IMR-90 (cell line): ENCODE measurements at regions not wholly inside any gene's neighbourhood (a gene's known extent, or its start where the extent isn't known, plus 50 kb on each side); places are given as distances from the start of the nearest gene placed in this dataset.

Experiments used
- ATAC-seq: fragments of 200-7000 bp; cut with Tn5 transposase; 2 replicates; pipeline ENCODE4 v1.9.1; 2020; ENCODE audit warnings: low read depth, mild to moderate bottlenecking, moderate library complexity
- BruUV-seq: library from RNA; stranded (reverse); fragments of 400-500 nt; replicated peaks from 2 replicates; lab custom pipeline; 2021; lab: Mats Ljungman, UMichigan
- CTCF ChIA-PET: fragments of 300-600 bp; formaldehyde crosslinking; extraction: SDS; loops from one replicate; lab custom pipeline; 2021; ENCODE audit warnings: antibody characterized with exemption; lab: Yijun Ruan, JAX
- POLR2A ChIA-PET: fragments of 300-600 bp; sonication (Branson Sonifier 250); formaldehyde crosslinking; loops from one replicate; lab custom pipeline; 2022; ENCODE audit warnings: antibody characterized with exemption; ENCODE audit not compliant: unreplicated experiment; lab: Charles Lee
- DNase-seq: peaks from one replicate; pipeline ENCODE4 v3.0.0; 2013
- H2AFZ ChIP-seq: replicated peaks from 2 replicates; pipeline ENCODE3; 2013; ENCODE audit warnings: low read length, mild to moderate bottlenecking; ENCODE audit not compliant: poor library complexity
- H2AK5ac ChIP-seq: 2 replicates; pipeline ENCODE4 v1.6.1; 2013; ENCODE audit warnings: low read depth, low read length, inconsistent platforms
- H2AK9ac ChIP-seq: replicated peaks from 2 replicates; pipeline ENCODE3; 2013; ENCODE audit warnings: mild to moderate bottlenecking, low read depth, low read length, moderate library complexity; ENCODE audit not compliant: poor library complexity
- H2BK120ac ChIP-seq: 2 replicates; pipeline ENCODE4 v1.6.1; 2013; ENCODE audit warnings: low read depth, low read length, inconsistent platforms
- H2BK15ac ChIP-seq: 3 replicates; pipeline ENCODE4 v1.6.1; 2013; ENCODE audit warnings: low read depth, low read length, inconsistent platforms
- H2BK20ac ChIP-seq: 2 replicates; pipeline ENCODE4 v1.6.1; 2013; ENCODE audit warnings: low read depth, mild to moderate bottlenecking, inconsistent platforms, low read length, moderate library complexity
- H2BK5ac ChIP-seq: 2 replicates; pipeline ENCODE4 v1.6.1; 2013; ENCODE audit warnings: mild to moderate bottlenecking, low read depth, low read length, inconsistent platforms; ENCODE audit not compliant: poor library complexity, severe bottlenecking
- H3K14ac ChIP-seq: replicated peaks from 2 replicates; pipeline ENCODE4 v1.6.1; 2013; ENCODE audit warnings: low read depth, low read length, inconsistent platforms
- H3K18ac ChIP-seq: 2 replicates; pipeline ENCODE4 v1.6.1; 2013; ENCODE audit warnings: low read depth, low read length, control low read depth
- H3K23ac ChIP-seq: 2 replicates; pipeline ENCODE4 v1.6.1; 2013; ENCODE audit warnings: low read depth, low read length, inconsistent platforms
- H3K27ac ChIP-seq: 2 replicates; pipeline ENCODE4 v1.5.1; 2013; ENCODE audit warnings: mild to moderate bottlenecking, control low read depth, low read length; ENCODE audit not compliant: insufficient read depth
- H3K27me3 ChIP-seq: 2 replicates; pipeline ENCODE4 v1.6.1; 2013; ENCODE audit warnings: low read length; ENCODE audit not compliant: control insufficient read depth, insufficient read depth
- H3K36me3 ChIP-seq: 2 replicates; pipeline ENCODE4 v1.6.1; 2013; ENCODE audit warnings: low read length, mixed read lengths; ENCODE audit not compliant: control insufficient read depth, insufficient read depth
- H3K4ac ChIP-seq: 2 replicates; pipeline ENCODE4 v1.6.1; 2013; ENCODE audit warnings: low read depth, low read length, inconsistent platforms
- H3K4me1 ChIP-seq: 2 replicates; pipeline ENCODE4 v1.6.1; 2013; ENCODE audit warnings: low read length, mixed read lengths; ENCODE audit not compliant: control insufficient read depth, insufficient read depth
- H3K4me2 ChIP-seq: 2 replicates; pipeline ENCODE4 v1.6.1; 2013; ENCODE audit warnings: low read depth, mild to moderate bottlenecking, control low read depth, low read length, moderate library complexity
- H3K4me3 ChIP-seq: 2 replicates; pipeline ENCODE4 v1.5.1; 2013; ENCODE audit warnings: low read depth, mild to moderate bottlenecking, control low read depth, low read length, moderate library complexity; ENCODE audit not compliant: insufficient read depth
- H3K56ac ChIP-seq: 2 replicates; pipeline ENCODE4 v1.6.1; 2013; ENCODE audit warnings: low read length, inconsistent platforms; ENCODE audit not compliant: insufficient read depth; ENCODE audit errors: extremely low read depth
- H3K79me1 ChIP-seq, 2 experiments: 2 replicates each; pipeline ENCODE4 v1.6.1; 2013; ENCODE audit warnings: low read length in 2 of 2, inconsistent platforms in 1 of 2, low read depth in 1 of 2
- H3K9ac ChIP-seq: 2 replicates; pipeline ENCODE4 v1.6.1; 2013; ENCODE audit warnings: low read depth, low read length, control low read depth
- H3K9me1 ChIP-seq: 2 replicates; pipeline ENCODE4 v1.6.1; 2013; ENCODE audit warnings: low read length, inconsistent platforms; ENCODE audit not compliant: insufficient read depth
- H3K9me3 ChIP-seq: 2 replicates; pipeline ENCODE4 v1.6.1; 2013; ENCODE audit warnings: low read length; ENCODE audit not compliant: control insufficient read depth, insufficient read depth
- H4K20me1 ChIP-seq: 2 replicates; pipeline ENCODE4 v1.6.1; 2013; ENCODE audit warnings: low read length, inconsistent platforms; ENCODE audit not compliant: insufficient read depth
- H4K5ac ChIP-seq: 2 replicates; pipeline ENCODE4 v1.6.1; 2013; ENCODE audit warnings: mild to moderate bottlenecking, low read depth, low read length, control low read depth
- H4K8ac ChIP-seq, 2 experiments: 2 replicates each; pipeline ENCODE4 v1.6.1; 2013; ENCODE audit warnings: low read depth in 2 of 2, low read length in 2 of 2, control low read depth in 1 of 2, inconsistent platforms in 1 of 2
- H4K91ac ChIP-seq: 2 replicates; pipeline ENCODE4 v1.6.1; 2013; ENCODE audit warnings: low read depth, low read length, inconsistent platforms; ENCODE audit not compliant: insufficient read depth
- CHD1 ChIP-seq: IDR thresholded peaks from 2 replicates; pipeline ENCODE4 v1.6.1; 2012; ENCODE audit warnings: low read depth, low read length, improper control_type of control experiment
- CTCF ChIP-seq: conservative IDR thresholded peaks from 2 replicates; pipeline ENCODE4 v1.5.1; 2012; ENCODE audit warnings: mild to moderate bottlenecking, low read depth, low read length, improper control_type of control experiment
- WGBS, 2 experiments: methylation state at CpG; one replicate each; pipeline versions ENCODE4 v1.1.5 to v1.1.7; 2013; ENCODE audit warnings: missing lambda C conversion rate in 2 of 2; ENCODE audit not compliant: insufficient read length in 1 of 2; ENCODE audit errors: extremely low coverage in 2 of 2; 5-methylcytosine and 5-hydroxymethylcytosine counted together
- dilution Hi-C: fragments of 300-500 bp; cut with HindIII; formaldehyde crosslinking; loops from one replicate; pipeline ENCODE4 v1.14.3; 2018; ENCODE audit warnings: low sequenced_read_pairs; ENCODE audit not compliant: unreplicated experiment
- in situ Hi-C: fragments of 300-500 bp; cut with MboI; formaldehyde crosslinking; loops from 3 replicates; pipeline ENCODE4 v1.14.3; 2019; ENCODE audit warnings: low sequenced_read_pairs, inconsistent platforms, mixed read lengths
- intact Hi-C: fragments of 100-400 bp; cut with micrococcal nuclease; formaldehyde crosslinking; loops from 2 replicates; pipeline ENCODE4 v1.10.0; 2022

- TF ChIP-seq CTCF: no peak
These were observed 269.0 kb downstream of the CDCA7 start (continued) for GRCh38 chr2:173623438-173624319.

GRCh38 chr2:173625315-173625714 is 270.6 kb downstream of the CDCA7 start:
- H3K23ac ChIP-seq: no peak overlapping the region
- 90% methylated on average over 5 of the region's 11 CpGs; no CpG with 5 or more reads in 1 of the 2 experiments for WGBS, 2 experiments
- H2BK120ac ChIP-seq: no peak overlapping the region
- no peak overlapping the region for H4K91ac ChIP-seq
- H2BK5ac ChIP-seq: no peak overlapping the region
- H2BK15ac ChIP-seq: no peak overlapping the region
- no peaks in the 10 kb centered on the region; the same call in 1 of the 2 replicates for H3K27me3 ChIP-seq
- no peak overlapping the region for H3K56ac ChIP-seq
- no peak overlapping the region for H2AK5ac ChIP-seq
- H2BK20ac ChIP-seq: no peak overlapping the region
- ATAC-seq (no peak), DNase-seq (no peak)
- H2AFZ ChIP-seq: no peak overlapping the region
- no peak overlapping the region for H3K14ac ChIP-seq
- H3K9me3 ChIP-seq: no peaks in the 10 kb centered on the region
- no peak overlapping the region for H3K9ac ChIP-seq
- dilution Hi-C loops: no loop called here
- CTCF ChIA-PET: interaction anchor here (0.5 kb wide), 1 partner anchor 15 kb away, joined by 3 read pairs; no protein-coding TSS in a partner anchor
- in situ Hi-C loops: no loop called here
- intact Hi-C loops: no loop called here
- POLR2A ChIA-PET: no interaction called here
- no peak overlapping the region for H3K4ac ChIP-seq
- H4K8ac ChIP-seq: no peak overlapping the region
- H3K4me2 ChIP-seq: no peak overlapping the region
- H4K20me1 ChIP-seq: no peaks in the 10 kb centered on the region
- no peak overlapping the region for H3K4me3 ChIP-seq
- no peaks in the 10 kb centered on the region for H3K9me1 ChIP-seq
- no TSS peak for BruUV-seq
- no peak overlapping the region for H2AK9ac ChIP-seq
- H3K4me1 ChIP-seq: no peaks in the 10 kb centered on the region
- no peak overlapping the region for H3K18ac ChIP-seq
- no peak for TF ChIP-seq CHD1
- H3K27ac ChIP-seq: no peak overlapping the region
- H3K79me1 ChIP-seq: no peaks in the 10 kb centered on the region
- H4K5ac ChIP-seq: no peak overlapping the region
- no peaks in the 10 kb centered on the region for H3K36me3 ChIP-seq
